Keratinocyte (primary cell): ENCODE measurements at regions not wholly inside any gene's neighbourhood (a gene's known extent, or its start where the extent isn't known, plus 50 kb on each side); places are given as distances from the start of the nearest gene placed in this dataset.

Source experiments
- DNase-seq: peaks from one replicate; pipeline ENCODE4 v3.0.0-alpha.2; 2011; ENCODE audit warnings: low read depth, missing footprints, low spot score
- FAIRE-seq: peaks from 2 replicates; lab custom pipeline; 2011; peaks lifted over from hg19 to GRCh38; lab: Jason Lieb, UNC
- H2AFZ ChIP-seq: 2 replicates; pipeline ENCODE4 v1.6.0; 2012; ENCODE audit warnings: low read length, control low read depth, inconsistent platforms; ENCODE audit not compliant: control insufficient read depth
- H3K27ac ChIP-seq: 2 replicates; pipeline ENCODE4 v1.5.1; 2011; ENCODE audit warnings: low read length; ENCODE audit not compliant: control insufficient read depth, insufficient read depth
- H3K27me3 ChIP-seq: 3 replicates; pipeline ENCODE4 v1.6.0; 2011; ENCODE audit warnings: low read length; ENCODE audit not compliant: control insufficient read depth, insufficient read depth; ENCODE audit errors: extremely low read depth
- H3K36me3 ChIP-seq, 2 experiments: 2 replicates in 1 of 2; 3 replicates in 1 of 2; pipeline ENCODE4 v1.5.1; 2011; ENCODE audit warnings: low read length in 2 of 2, mild to moderate bottlenecking in 1 of 2; ENCODE audit not compliant: control insufficient read depth in 2 of 2, insufficient read depth in 2 of 2; ENCODE audit errors: extremely low read depth in 1 of 2
- H3K4me1 ChIP-seq: 3 replicates; pipeline ENCODE4 v1.5.1; 2011; ENCODE audit warnings: low read length; ENCODE audit not compliant: control insufficient read depth, insufficient read depth; ENCODE audit errors: extremely low read depth
- H3K4me2 ChIP-seq: 3 replicates; pipeline ENCODE4 v1.6.0; 2011; ENCODE audit warnings: low read depth, low read length; ENCODE audit not compliant: control insufficient read depth, insufficient read depth; ENCODE audit errors: extremely low read depth
- H3K4me3 ChIP-seq, 3 experiments: fragments of 200-600 bp in 1 of 3; sonication (generic) in 1 of 3; 2 replicates in 2 of 3; 3 replicates in 1 of 3; pipeline ENCODE4 v1.5.1; 2011 to 2016; ENCODE audit warnings: low read length in 3 of 3, mild to moderate bottlenecking in 3 of 3, control low read depth in 2 of 3, inconsistent platforms in 1 of 3, low read depth in 1 of 3, mixed read lengths in 1 of 3, mixed run types in 1 of 3, moderate library complexity in 1 of 3; ENCODE audit not compliant: control insufficient read depth in 2 of 3, insufficient read depth in 2 of 3; ENCODE audit errors: extremely low read depth in 1 of 3
- H3K79me2 ChIP-seq: 2 replicates; pipeline ENCODE4 v1.6.0; 2012; ENCODE audit warnings: low read length; ENCODE audit not compliant: control insufficient read depth, insufficient read depth
- H3K9ac ChIP-seq: 3 replicates; pipeline ENCODE4 v1.6.0; 2011; ENCODE audit warnings: low read length; ENCODE audit not compliant: control insufficient read depth, insufficient read depth; ENCODE audit errors: extremely low read depth
- H3K9me1 ChIP-seq: 3 replicates; pipeline ENCODE4 v1.6.0; 2011; ENCODE audit warnings: low read length; ENCODE audit not compliant: control insufficient read depth, insufficient read depth; ENCODE audit errors: extremely low read depth
- H3K9me3 ChIP-seq: 2 replicates; pipeline ENCODE4 v1.5.1; 2012; ENCODE audit warnings: low read depth, low read length; ENCODE audit not compliant: control insufficient read depth
- H4K20me1 ChIP-seq: 3 replicates; pipeline ENCODE4 v1.6.0; 2011; ENCODE audit warnings: low read length; ENCODE audit not compliant: control insufficient read depth, insufficient read depth; ENCODE audit errors: extremely low read depth
- CTCF ChIP-seq, 3 experiments: IDR thresholded peaks in 1 of 3; conservative IDR thresholded peaks in 1 of 3; optimal IDR thresholded peaks in 1 of 3; 2 replicates in 2 of 3; 3 replicates in 1 of 3; pipeline versions ENCODE3 to v1.5.1; 2011; ENCODE audit warnings: low read length in 3 of 3, mild to moderate bottlenecking in 3 of 3, moderate library complexity in 2 of 3, control low read depth in 1 of 3, inconsistent platforms in 1 of 3; ENCODE audit not compliant: insufficient read depth in 2 of 3; ENCODE audit errors: extremely low read depth in 1 of 3
- EZH2 ChIP-seq: IDR thresholded peaks from one replicate; pipeline ENCODE4 v1.6.1; 2012; ENCODE audit warnings: inconsistent platforms, mild to moderate bottlenecking, low read length, moderate library complexity
- dilution Hi-C: fragments of 300-500 bp; cut with MboI; formaldehyde crosslinking; loops from one replicate; pipeline ENCODE4 v1.7.0; 2020; ENCODE audit warnings: low sequenced_read_pairs; ENCODE audit not compliant: extremely low pct_ligation_motif_present

GRCh38 chr18:57243624-57244179, 96.8 kb downstream of the BOD1L2 start:
- Histone ChIP-seq H4K20me1 (no peaks in the 10 kb centered on the region), H3K9me3 (no peaks in the 10 kb centered on the region), H3K9ac (no peak overlapping the region), H3K79me2 (no peaks in the 10 kb centered on the region), H2AFZ (no peak overlapping the region), H3K4me3 (no peak overlapping the region), H3K27me3 (no peaks in the 10 kb centered on the region), H3K27ac (no peak overlapping the region), H3K9me1 (no peaks in the 10 kb centered on the region), H3K36me3 (no peaks in the 10 kb centered on the region), H3K4me1 (no peaks in the 10 kb centered on the region), H3K4me2 (no peak overlapping the region)
- no peak for TF ChIP-seq CTCF (optimal IDR thresholded peaks at IDR 0.05 in 1 of 3, IDR thresholded peaks at IDR 0.05 in 1 of 3, conservative IDR thresholded peaks at IDR 0.05 in 1 of 3; ENCODE audit: extremely low read depth in 1 of 3, insufficient read depth in 2 of 3, low read length in 3 of 3)
- TF ChIP-seq EZH2: no peak
- dilution Hi-C loops: no loop called here
- FAIRE-seq: no peak
- DNase-seq: no peak

GRCh38 chr18:57249179-57249578, 102.3 kb downstream of the BOD1L2 start:
- no peaks in the 10 kb centered on the region for H3K4me1 ChIP-seq
- H3K27me3 ChIP-seq: no peaks in the 10 kb centered on the region
- no peaks in the 10 kb centered on the region for H3K9me1 ChIP-seq
- H3K79me2 ChIP-seq: no peaks in the 10 kb centered on the region
- no peak overlapping the region for H3K4me2 ChIP-seq
- H3K9ac ChIP-seq: no peak overlapping the region
- H3K9me3 ChIP-seq: no peaks in the 10 kb centered on the region
- H3K4me3 ChIP-seq: no peak overlapping the region
- no peaks in the 10 kb centered on the region for H4K20me1 ChIP-seq
- DNase-seq (no peak), FAIRE-seq (no peak)
- no peaks in the 10 kb centered on the region for H3K36me3 ChIP-seq
- H3K27ac ChIP-seq: no peak overlapping the region
- dilution Hi-C loops: no loop called here
- TF ChIP-seq EZH2 (no peak), CTCF (optimal IDR thresholded peaks at IDR 0.05 in 1 of 3, IDR thresholded peaks at IDR 0.05 in 1 of 3, conservative IDR thresholded peaks at IDR 0.05 in 1 of 3; ENCODE audit: extremely low read depth in 1 of 3, insufficient read depth in 2 of 3, low read length in 3 of 3) (no peak)
- no peak overlapping the region for H2AFZ ChIP-seq
